Astrocyte (in vitro differentiated cells and primary cell): ENCODE measurements at regions not wholly inside any gene's neighbourhood (a gene's known extent, or its start where the extent isn't known, plus 50 kb on each side); places are given as distances from the start of the nearest gene placed in this dataset.

Experiments
- DNase-seq: peaks from one replicate; pipeline ENCODE4 v3.0.0-alpha.2; 2010; ENCODE audit warnings: low read depth
- FAIRE-seq: peaks from 2 replicates; lab custom pipeline; 2011; peaks lifted over from hg19 to GRCh38; lab: Jason Lieb, UNC
- H2AFZ ChIP-seq: 2 replicates; pipeline ENCODE4 v1.6.0; 2012; ENCODE audit warnings: low read depth, low read length, inconsistent platforms
- H3K27ac ChIP-seq: 2 replicates; pipeline ENCODE4 v1.5.1; 2011; ENCODE audit warnings: low read depth, low read length, inconsistent platforms
- H3K27me3 ChIP-seq: 2 replicates; pipeline ENCODE4 v1.6.0; 2011; ENCODE audit warnings: low read length, inconsistent platforms; ENCODE audit not compliant: insufficient read depth
- H3K36me3 ChIP-seq: 2 replicates; pipeline ENCODE4 v1.5.1; 2011; ENCODE audit warnings: low read length, inconsistent platforms; ENCODE audit not compliant: insufficient read depth
- H3K4me1 ChIP-seq: 2 replicates; pipeline ENCODE4 v1.5.1; 2011; ENCODE audit warnings: low read length, inconsistent platforms; ENCODE audit not compliant: insufficient read depth
- H3K4me2 ChIP-seq: 2 replicates; pipeline ENCODE4 v1.6.0; 2012; ENCODE audit warnings: low read length, inconsistent platforms
- H3K4me3 ChIP-seq: 2 replicates; pipeline ENCODE4 v1.5.1; 2011; ENCODE audit warnings: low read depth, mild to moderate bottlenecking, low read length, inconsistent platforms; ENCODE audit not compliant: insufficient read depth
- H3K79me2 ChIP-seq: 2 replicates; pipeline ENCODE4 v1.6.0; 2012; ENCODE audit warnings: mild to moderate bottlenecking, low read length, inconsistent platforms; ENCODE audit not compliant: insufficient read depth
- H3K9ac ChIP-seq: 2 replicates; pipeline ENCODE4 v1.6.0; 2012; ENCODE audit warnings: mild to moderate bottlenecking, low read length, inconsistent platforms
- H3K9me3 ChIP-seq: 2 replicates; pipeline ENCODE4 v1.5.1; 2012; ENCODE audit warnings: low read depth, mild to moderate bottlenecking, low read length, inconsistent platforms; ENCODE audit not compliant: insufficient read depth
- H4K20me1 ChIP-seq: 2 replicates; pipeline ENCODE4 v1.6.0; 2012; ENCODE audit warnings: low read length, inconsistent platforms; ENCODE audit not compliant: insufficient read depth
- H3K27ac Mint-ChIP-seq: one replicate; pipeline ENCODE4 v1.8.0; 2021; ENCODE audit warnings: mild to moderate bottlenecking, mixed read lengths; ENCODE audit not compliant: unreplicated experiment
- H3K27me3 Mint-ChIP-seq: one replicate; pipeline ENCODE4 v1.8.0; 2021; ENCODE audit warnings: low read depth, mixed read lengths; ENCODE audit not compliant: unreplicated experiment
- H3K36me3 Mint-ChIP-seq: one replicate; pipeline ENCODE4 v1.8.0; 2021; ENCODE audit warnings: low read depth, mixed read lengths; ENCODE audit not compliant: unreplicated experiment
- H3K4me1 Mint-ChIP-seq: one replicate; pipeline ENCODE4 v1.8.0; 2021; ENCODE audit warnings: low read depth, mixed read lengths; ENCODE audit not compliant: unreplicated experiment
- H3K4me3 Mint-ChIP-seq: one replicate; pipeline ENCODE4 v1.8.0; 2021; ENCODE audit warnings: mild to moderate bottlenecking, moderate library complexity, mixed read lengths; ENCODE audit not compliant: unreplicated experiment
- H3K9me3 Mint-ChIP-seq: one replicate; pipeline ENCODE4 v1.8.0; 2021; ENCODE audit warnings: mild to moderate bottlenecking, mixed read lengths; ENCODE audit not compliant: unreplicated experiment
- EZH2 ChIP-seq: IDR thresholded peaks from 2 replicates; pipeline ENCODE4 v1.6.1; 2012; ENCODE audit warnings: mild to moderate bottlenecking, low read length, inconsistent platforms; ENCODE audit not compliant: insufficient read depth
- TF ChIP-seq, protein P1 (sequence below): IDR thresholded peaks from 2 replicates; pipeline ENCODE4 v1.5.1; 2011; ENCODE audit warnings: low read depth, mild to moderate bottlenecking, inconsistent platforms, low read length, moderate library complexity; ENCODE audit not compliant: insufficient read depth

DNA sequence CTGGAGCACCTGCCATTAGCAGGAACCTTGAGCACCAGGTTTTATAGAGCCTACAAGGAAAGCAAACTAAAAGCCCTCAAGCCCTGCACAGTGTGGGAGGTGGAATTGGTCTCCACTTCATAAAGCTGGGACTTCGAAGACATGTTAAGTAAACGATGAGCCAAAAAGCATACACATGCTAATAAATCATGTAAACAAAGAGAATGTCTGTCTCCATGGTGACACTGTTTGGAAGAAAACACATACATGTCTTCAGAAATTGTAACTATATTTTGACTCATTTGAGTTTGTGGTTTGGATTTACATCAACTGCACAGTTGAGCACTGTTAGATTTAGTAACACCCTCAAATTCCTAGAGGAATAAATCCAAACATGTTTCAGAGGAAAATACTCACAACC, 978.5 kb upstream of the LRRTM1 start:
- Histone ChIP-seq H3K4me2 (no peak overlapping the region), H3K27me3 (no peaks in the 10 kb centered on the region), H3K4me1 (no peaks in the 10 kb centered on the region), H3K9me3 (no peaks in the 10 kb centered on the region), H3K79me2 (no peaks in the 10 kb centered on the region), H3K4me3 (no peak overlapping the region), H3K9ac (no peak overlapping the region), H3K36me3 (no peaks in the 10 kb centered on the region), H3K27ac (no peak overlapping the region), H2AFZ (no peak overlapping the region), H4K20me1 (no peaks in the 10 kb centered on the region)
- Mint-ChIP-seq H3K27ac (no peak overlapping the region), H3K4me3 (no peak overlapping the region), H3K36me3 (no peaks in the 10 kb centered on the region), H3K4me1 (no peaks in the 10 kb centered on the region), H3K27me3 (peaks cover 3% of the 10 kb centered on the region), H3K9me3 (no peaks in the 10 kb centered on the region)
- TF ChIP-seq EZH2 = no peak
- TF ChIP-seq, protein P1, sequence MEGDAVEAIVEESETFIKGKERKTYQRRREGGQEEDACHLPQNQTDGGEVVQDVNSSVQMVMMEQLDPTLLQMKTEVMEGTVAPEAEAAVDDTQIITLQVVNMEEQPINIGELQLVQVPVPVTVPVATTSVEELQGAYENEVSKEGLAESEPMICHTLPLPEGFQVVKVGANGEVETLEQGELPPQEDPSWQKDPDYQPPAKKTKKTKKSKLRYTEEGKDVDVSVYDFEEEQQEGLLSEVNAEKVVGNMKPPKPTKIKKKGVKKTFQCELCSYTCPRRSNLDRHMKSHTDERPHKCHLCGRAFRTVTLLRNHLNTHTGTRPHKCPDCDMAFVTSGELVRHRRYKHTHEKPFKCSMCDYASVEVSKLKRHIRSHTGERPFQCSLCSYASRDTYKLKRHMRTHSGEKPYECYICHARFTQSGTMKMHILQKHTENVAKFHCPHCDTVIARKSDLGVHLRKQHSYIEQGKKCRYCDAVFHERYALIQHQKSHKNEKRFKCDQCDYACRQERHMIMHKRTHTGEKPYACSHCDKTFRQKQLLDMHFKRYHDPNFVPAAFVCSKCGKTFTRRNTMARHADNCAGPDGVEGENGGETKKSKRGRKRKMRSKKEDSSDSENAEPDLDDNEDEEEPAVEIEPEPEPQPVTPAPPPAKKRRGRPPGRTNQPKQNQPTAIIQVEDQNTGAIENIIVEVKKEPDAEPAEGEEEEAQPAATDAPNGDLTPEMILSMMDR = no peak
- FAIRE-seq = no peak
- no peak for DNase-seq

DNA sequence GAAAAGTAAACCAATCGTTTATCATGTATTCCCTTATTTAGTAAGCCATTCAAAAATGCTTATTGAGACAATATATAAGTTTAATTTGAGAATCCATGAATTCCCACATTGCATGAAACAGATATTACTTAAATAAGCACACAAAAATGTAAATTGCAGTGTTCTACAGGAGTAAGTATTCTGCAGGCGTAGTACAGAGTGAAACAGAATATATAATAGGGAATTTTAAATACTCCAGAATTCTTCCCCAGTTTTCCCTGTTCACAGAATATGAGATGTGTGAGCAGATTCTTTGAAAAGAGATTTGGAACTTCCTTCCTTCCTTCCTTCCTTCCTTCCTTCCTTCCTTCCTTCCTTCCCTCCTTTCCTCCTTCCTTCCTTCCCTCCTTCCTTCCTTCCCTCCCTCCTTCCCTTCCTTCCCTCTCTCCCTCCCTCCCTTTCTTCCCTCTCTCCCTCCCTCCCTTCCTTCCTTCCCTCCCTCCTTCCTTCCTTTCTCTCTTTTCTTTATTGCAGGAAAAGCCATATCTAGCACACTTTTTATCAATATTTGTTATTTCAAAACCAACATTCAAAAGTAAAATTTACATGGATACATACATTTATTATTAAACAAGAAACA, 977.7 kb upstream of the LRRTM1 start:
- Histone ChIP-seq H2AFZ (no peak overlapping the region), H3K9me3 (no peaks in the 10 kb centered on the region), H4K20me1 (no peaks in the 10 kb centered on the region), H3K27ac (no peak overlapping the region), H3K4me1 (no peaks in the 10 kb centered on the region), H3K27me3 (no peaks in the 10 kb centered on the region), H3K4me3 (no peak overlapping the region), H3K4me2 (no peak overlapping the region), H3K79me2 (no peaks in the 10 kb centered on the region), H3K9ac (no peak overlapping the region), H3K36me3 (no peaks in the 10 kb centered on the region)
- FAIRE-seq = no peak
- H3K4me1 Mint-ChIP-seq = no peaks in the 10 kb centered on the region
- no peak for DNase-seq
- peaks cover 3% of the 10 kb centered on the region for H3K27me3 Mint-ChIP-seq
- TF ChIP-seq, protein P1 = no peak
- no peak for TF ChIP-seq EZH2
- H3K36me3 Mint-ChIP-seq = no peaks in the 10 kb centered on the region
- H3K27ac Mint-ChIP-seq = no peak overlapping the region
- H3K4me3 Mint-ChIP-seq = no peak overlapping the region
- no peaks in the 10 kb centered on the region for H3K9me3 Mint-ChIP-seq

DNA sequence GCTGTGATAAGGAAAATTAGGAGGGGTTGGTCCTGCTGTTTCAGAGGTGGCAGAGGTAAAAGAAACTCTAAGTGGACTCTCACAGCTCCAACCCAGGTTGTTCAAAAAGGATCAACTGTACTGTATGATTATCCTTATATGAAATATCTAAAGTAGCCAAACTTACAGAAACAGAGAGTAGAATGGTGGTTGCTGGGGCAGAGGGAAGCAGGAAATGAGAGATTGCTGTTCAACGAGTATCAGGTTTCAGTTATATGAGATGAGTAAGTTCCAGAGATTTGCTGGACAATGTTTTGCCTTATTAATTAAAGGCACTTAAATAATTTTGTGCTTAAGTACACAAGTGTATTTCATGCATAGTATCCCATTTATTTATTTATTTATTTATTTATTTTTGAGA, 972.0 kb upstream of the LRRTM1 start:
- no peak overlapping the region for H3K4me2 ChIP-seq
- no peaks in the 10 kb centered on the region for H3K9me3 Mint-ChIP-seq
- no peaks in the 10 kb centered on the region for H3K9me3 ChIP-seq
- TF ChIP-seq, protein P1 = no peak
- TF ChIP-seq EZH2 = no peak
- no peak overlapping the region for H3K4me3 Mint-ChIP-seq
- no peak overlapping the region for H3K4me3 ChIP-seq
- no peaks in the 10 kb centered on the region for H3K4me1 Mint-ChIP-seq
- H3K27me3 ChIP-seq = no peaks in the 10 kb centered on the region
- no peak for DNase-seq
- H3K79me2 ChIP-seq = no peaks in the 10 kb centered on the region
- H3K36me3 Mint-ChIP-seq = no peaks in the 10 kb centered on the region
- FAIRE-seq = no peak
- no peak overlapping the region for H3K27ac ChIP-seq
- H3K9ac ChIP-seq = no peak overlapping the region
- no peak overlapping the region for H2AFZ ChIP-seq
- H3K36me3 ChIP-seq = no peaks in the 10 kb centered on the region
- H4K20me1 ChIP-seq = no peaks in the 10 kb centered on the region
- H3K27me3 Mint-ChIP-seq = no peaks in the 10 kb centered on the region
- no peak overlapping the region for H3K27ac Mint-ChIP-seq
- no peaks in the 10 kb centered on the region for H3K4me1 ChIP-seq
